ENCODE measurements at regions not wholly inside any gene's neighbourhood (a gene's known extent, or its start where the extent isn't known, plus 50 kb on each side); places are given as distances from the start of the nearest gene placed in this dataset.

- no peak for DNase-seq (ENCODE audit: low spot score in 2 of 2)
- Mint-ChIP-seq H3K36me3 (no peaks in the 10 kb centered on the region), H3K27ac (no peak overlapping the region), H3K4me3 (no peak overlapping the region), H3K4me1 (no peaks in the 10 kb centered on the region), H3K9me3 (peaks cover 3% of the 10 kb centered on the region)
- no peak for ATAC-seq
These were observed 78.1 kb upstream of the IMMP2L start for GRCh38 chr7:111640416-111640815.

- peaks cover 3% of the 10 kb centered on the region for H3K9me3 Mint-ChIP-seq
- H3K36me3 Mint-ChIP-seq: no peaks in the 10 kb centered on the region
- H3K4me3 Mint-ChIP-seq: no peak overlapping the region
- DNase-seq (ENCODE audit: low spot score in 2 of 2): no peak
- no peaks in the 10 kb centered on the region for H3K4me1 Mint-ChIP-seq
- no peak overlapping the region for H3K27ac Mint-ChIP-seq
- ATAC-seq: no peak
These were observed 77.6 kb upstream of the IMMP2L start for GRCh38 chr7:111639934-111640333.

DNA sequence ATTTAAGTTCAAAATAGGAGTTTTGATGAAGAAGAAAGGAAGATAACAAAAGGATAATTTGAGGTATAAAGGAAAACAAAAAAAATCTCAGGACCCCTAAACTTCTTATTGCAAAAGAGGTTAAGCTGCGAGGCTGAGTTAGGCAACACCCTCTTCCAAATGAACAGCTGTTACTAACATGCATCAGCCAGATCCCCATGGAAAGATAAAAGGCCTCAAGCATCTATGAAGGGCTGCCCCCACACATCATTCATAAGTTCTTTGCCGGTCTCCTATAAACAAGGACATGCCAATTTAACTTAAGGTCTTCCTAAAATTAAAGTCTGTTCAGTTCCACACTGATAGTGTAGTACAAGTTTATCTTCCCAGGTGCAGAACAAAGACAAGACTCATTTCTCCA, 75.8 kb upstream of the IMMP2L start:
- Mint-ChIP-seq H3K36me3 (no peaks in the 10 kb centered on the region), H3K4me1 (no peaks in the 10 kb centered on the region), H3K4me3 (no peak overlapping the region), H3K27ac (no peak overlapping the region), H3K9me3 (no peaks in the 10 kb centered on the region)
- DNase-seq (ENCODE audit: low spot score in 2 of 2): no peak
- no peak for ATAC-seq

- Mint-ChIP-seq H3K4me1 (no peaks in the 10 kb centered on the region), H3K36me3 (no peaks in the 10 kb centered on the region), H3K9me3 (peaks cover 20% of the 10 kb centered on the region), H3K27ac (no peak overlapping the region), H3K4me3 (no peak overlapping the region)
- ATAC-seq (no peak), DNase-seq (ENCODE audit: low spot score in 2 of 2) (no peak)
These were observed 71.6 kb upstream of the IMMP2L start for GRCh38 chr7:111633878-111634277.

DNA sequence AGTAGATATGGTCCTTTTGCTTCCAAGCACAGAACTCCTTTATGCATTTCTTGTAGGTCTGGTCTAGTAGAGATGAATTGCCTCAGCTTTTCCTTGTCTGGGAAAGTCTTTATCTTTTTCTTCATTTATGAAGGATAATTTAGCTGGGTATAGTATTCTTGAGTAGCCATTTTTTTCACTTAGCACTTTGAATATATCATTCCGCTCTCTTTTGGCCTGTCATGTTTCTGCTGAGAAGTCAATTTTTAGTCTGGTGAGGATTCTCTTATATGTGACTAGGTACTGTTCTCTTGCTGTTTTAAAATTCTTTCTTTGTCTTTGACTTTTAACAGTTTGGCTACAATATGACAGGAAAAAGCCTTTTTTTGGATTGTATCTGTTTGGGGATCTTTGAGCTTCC, 68.6 kb upstream of the IMMP2L start:
- Mint-ChIP-seq H3K27ac (no peak overlapping the region), H3K9me3 (peaks cover 20% of the 10 kb centered on the region)

GRCh38 chr7:111622084-111622483, 59.8 kb upstream of the IMMP2L start:
- H3K4me1 Mint-ChIP-seq: no peaks in the 10 kb centered on the region
- H3K4me3 Mint-ChIP-seq: no peak overlapping the region
- ATAC-seq: no peak
- no peaks in the 10 kb centered on the region for H3K36me3 Mint-ChIP-seq
- no peak overlapping the region for H3K27ac Mint-ChIP-seq
- DNase-seq (ENCODE audit: low spot score in 2 of 2): no peak
- no peaks in the 10 kb centered on the region for H3K9me3 Mint-ChIP-seq

More for the DNA sequence above, 68.6 kb upstream of the IMMP2L start:
- no peaks in the 10 kb centered on the region for H3K36me3 Mint-ChIP-seq
- no peak for ATAC-seq
- no peak overlapping the region for H3K4me3 Mint-ChIP-seq
- DNase-seq (ENCODE audit: low spot score in 2 of 2): no peak
- no peaks in the 10 kb centered on the region for H3K4me1 Mint-ChIP-seq

Measured in stimulated activated effector memory CD8-positive, alpha-beta T cell treated with anti-CD3 and anti-CD28 coated beads, Interleukin-12 subunit alpha, Interleukin-12 subunit beta, amount 100 ng/mL, for 72 hours (primary cell).